GM21381 (cell line): ENCODE measurements at regions not wholly inside any gene's neighbourhood (a gene's known extent, or its start where the extent isn't known, plus 50 kb on each side); places are given as distances from the start of the nearest gene placed in this dataset.

Experiments
- ATAC-seq: cut with Tn5 transposase; IDR thresholded peaks from one replicate; pipeline ENCODE4 v1.9.1; 2021; ENCODE audit warnings: mild to moderate bottlenecking, moderate library complexity; ENCODE audit not compliant: unreplicated experiment

DNA sequence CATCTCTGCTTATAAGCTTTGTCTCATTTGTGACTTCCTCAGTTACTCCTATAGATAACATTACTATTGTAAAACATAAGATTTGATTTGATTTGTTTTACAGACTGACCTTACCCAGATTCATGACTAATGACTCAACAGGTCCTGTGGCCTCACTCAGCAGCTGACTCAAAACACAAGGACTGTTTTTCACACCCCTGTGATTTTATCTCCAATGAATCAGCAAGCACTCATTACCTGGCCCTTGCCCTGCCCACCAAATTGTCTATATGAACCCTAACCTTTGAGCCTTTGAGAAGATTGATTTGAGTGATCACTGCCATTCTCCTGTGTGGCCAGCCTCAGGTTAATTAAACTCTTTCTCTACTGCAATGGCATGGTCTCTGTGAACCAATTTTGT lies 1064.6 kb upstream of the LRRTM3 start:
- no peak for ATAC-seq
